Fibroblast of lung (primary cell): ENCODE measurements at regions not wholly inside any gene's neighbourhood (a gene's known extent, or its start where the extent isn't known, plus 50 kb on each side); places are given as distances from the start of the nearest gene placed in this dataset.

ENCODE experiments used
- DNase-seq, 2 donors: peaks; one replicate each; pipeline versions ENCODE4 v3.0.0 to v3.0.0-alpha.2; 2010; ENCODE audit warnings: low read depth in 2 of 2
- H2AFZ ChIP-seq: 2 replicates; pipeline ENCODE4 v1.5.1; 2012; ENCODE audit warnings: low read length, control low read depth, inconsistent platforms
- H3K27ac ChIP-seq: 2 replicates; pipeline ENCODE4 v1.5.1; 2011; ENCODE audit warnings: low read length, control low read depth; ENCODE audit not compliant: insufficient read depth
- H3K27me3 ChIP-seq: 2 replicates; pipeline ENCODE4 v1.5.1; 2011; ENCODE audit warnings: mild to moderate bottlenecking, low read length; ENCODE audit not compliant: control insufficient read depth, insufficient read depth
- H3K36me3 ChIP-seq: 2 replicates; pipeline ENCODE4 v1.5.1; 2011; ENCODE audit warnings: low read length; ENCODE audit not compliant: control insufficient read depth, insufficient read depth
- H3K4me1 ChIP-seq: 2 replicates; pipeline ENCODE4 v1.5.1; 2011; ENCODE audit warnings: low read length; ENCODE audit not compliant: control insufficient read depth, insufficient read depth; ENCODE audit errors: extremely low read depth
- H3K4me2 ChIP-seq: 2 replicates; pipeline ENCODE4 v1.5.1; 2011; ENCODE audit warnings: low read length, control low read depth; ENCODE audit not compliant: insufficient read depth; ENCODE audit errors: extremely low read depth
- H3K4me3 ChIP-seq, 4 experiments: fragments of 200-600 bp in 1 of 4; sonication (generic) in 1 of 4; replicated peaks in 1 of 4; 2 replicates each; pipeline ENCODE4 v1.5.1; 2011 to 2016; ENCODE audit warnings: low read length in 4 of 4, low read depth in 3 of 4, mild to moderate bottlenecking in 3 of 4, control low read depth in 2 of 4, inconsistent platforms in 1 of 4, mixed read lengths in 1 of 4; ENCODE audit not compliant: insufficient read depth in 1 of 4; ENCODE audit errors: control extremely low read depth in 1 of 4
- H3K79me2 ChIP-seq: 2 replicates; pipeline ENCODE4 v1.5.1; 2012; ENCODE audit warnings: mild to moderate bottlenecking, low read length, inconsistent platforms; ENCODE audit not compliant: control insufficient read depth, insufficient read depth
- H3K9ac ChIP-seq: 2 replicates; pipeline ENCODE4 v1.5.1; 2011; ENCODE audit warnings: mild to moderate bottlenecking, low read length, control low read depth; ENCODE audit not compliant: insufficient read depth
- H3K9me3 ChIP-seq: 2 replicates; pipeline ENCODE4 v1.5.1; 2012; ENCODE audit warnings: low read depth, low read length; ENCODE audit not compliant: control insufficient read depth, insufficient read depth
- H4K20me1 ChIP-seq: 2 replicates; pipeline ENCODE4 v1.5.1; 2011; ENCODE audit warnings: low read length; ENCODE audit not compliant: control insufficient read depth, insufficient read depth; ENCODE audit errors: extremely low read depth
- CTCF ChIP-seq, 2 donors: IDR thresholded peaks in 1 of 2; conservative IDR thresholded peaks in 1 of 2; 1 replicate in 1 of 2; 2 replicates in 1 of 2; pipeline ENCODE4 v1.5.1; 2011 to 2012; ENCODE audit warnings: low read length in 2 of 2, control low read depth in 1 of 2, inconsistent platforms in 1 of 2, low read depth in 1 of 2, mild to moderate bottlenecking in 1 of 2
- EZH2 ChIP-seq: IDR thresholded peaks from 2 replicates; pipeline ENCODE4 v1.5.1; 2012; ENCODE audit warnings: low read length, control low read depth, mild to moderate bottlenecking; ENCODE audit errors: missing control alignments

- H3K4me3 ChIP-seq = no peak overlapping the region
- TF ChIP-seq CTCF (conservative IDR thresholded peaks at IDR 0.05 in 1 of 2, IDR thresholded peaks at IDR 0.05 in 1 of 2; ENCODE audit: low read depth in 1 of 2, low read length in 2 of 2) = no peak
- no peak for TF ChIP-seq EZH2
These were observed 304.5 kb downstream of the MDFIC start for GRCh38 chr7:115226410-115226809.

GRCh38 chr7:115224922-115225321 lies 303.0 kb downstream of the MDFIC start:
- Histone ChIP-seq H3K9me3 (no peaks in the 10 kb centered on the region), H3K36me3 (no peaks in the 10 kb centered on the region), H3K9ac (no peak overlapping the region), H3K4me1 (peaks cover 2% of the 10 kb centered on the region), H3K4me2 (no peak overlapping the region), H3K27me3 (no peaks in the 10 kb centered on the region), H3K27ac (no peak overlapping the region), H2AFZ (no peak overlapping the region), H3K4me3 (no peak overlapping the region), H4K20me1 (no peaks in the 10 kb centered on the region), H3K79me2 (no peaks in the 10 kb centered on the region)
- TF ChIP-seq EZH2 = no peak
- no peak for TF ChIP-seq CTCF (conservative IDR thresholded peaks at IDR 0.05 in 1 of 2, IDR thresholded peaks at IDR 0.05 in 1 of 2; ENCODE audit: low read depth in 1 of 2, low read length in 2 of 2)
- no peak for DNase-seq

More at GRCh38 chr7:115226410-115226809, 304.5 kb downstream of the MDFIC start:
- Histone ChIP-seq H3K27ac (no peak overlapping the region), H4K20me1 (no peaks in the 10 kb centered on the region), H3K36me3 (no peaks in the 10 kb centered on the region), H3K9ac (no peak overlapping the region), H3K9me3 (no peaks in the 10 kb centered on the region), H3K79me2 (no peaks in the 10 kb centered on the region), H3K4me2 (no peak overlapping the region), H3K27me3 (no peaks in the 10 kb centered on the region), H3K4me1 (peaks cover 4% of the 10 kb centered on the region), H2AFZ (no peak overlapping the region)
- no peak for DNase-seq

GRCh38 chr7:115223959-115224358 lies 302.1 kb downstream of the MDFIC start:
- Histone ChIP-seq H3K9ac (no peak overlapping the region), H4K20me1 (no peaks in the 10 kb centered on the region), H3K4me2 (no peak overlapping the region), H3K4me1 (peaks cover 2% of the 10 kb centered on the region), H3K9me3 (no peaks in the 10 kb centered on the region), H3K36me3 (no peaks in the 10 kb centered on the region), H3K4me3 (no peak overlapping the region), H3K27ac (no peak overlapping the region), H3K79me2 (no peaks in the 10 kb centered on the region), H2AFZ (no peak overlapping the region), H3K27me3 (no peaks in the 10 kb centered on the region)
- DNase-seq = no peak
- TF ChIP-seq EZH2 (no peak), CTCF (conservative IDR thresholded peaks at IDR 0.05 in 1 of 2, IDR thresholded peaks at IDR 0.05 in 1 of 2; ENCODE audit: low read depth in 1 of 2, low read length in 2 of 2) (no peak)
